CD4-positive, alpha-beta T cell treated with Interleukin-2 at 100 ng/mL for 4 hours (primary cell): ENCODE measurements at regions not wholly inside any gene's neighbourhood (a gene's known extent, or its start where the extent isn't known, plus 50 kb on each side); places are given as distances from the start of the nearest gene placed in this dataset.
"Not testable (repeated sequence)": the region's sequence is repeated elsewhere in the genome, so short reads cannot be mapped to it uniquely, and the experiment has no call there.

Experiments
- DNase-seq: peaks from one replicate; pipeline ENCODE4 v3.0.0-alpha.2; 2020; ENCODE audit warnings: low spot score

GRCh38 chr1:10941891-10942541 is 70.4 kb upstream of the TARDBP start:
- peak; percentile 51 for DNase-seq

DNA sequence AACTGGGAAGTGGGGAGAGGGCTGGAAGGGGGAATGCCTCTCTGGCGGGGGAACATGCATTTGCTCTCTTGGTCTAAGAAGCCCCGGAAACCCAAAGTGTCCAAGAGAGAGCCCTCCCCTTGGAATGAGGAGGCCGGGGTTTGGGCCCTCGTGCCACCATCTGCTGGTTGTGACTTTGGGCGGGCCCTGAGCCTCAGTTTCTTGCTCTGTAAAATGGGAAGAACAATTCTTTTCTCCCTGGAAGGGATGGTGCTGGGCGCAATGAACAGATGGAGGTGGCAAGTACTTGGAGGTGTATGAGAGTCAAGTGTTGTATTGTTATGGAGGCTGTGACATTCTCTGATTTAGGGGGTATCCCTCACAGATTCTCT is 69.9 kb upstream of the TARDBP start:
- no peak for DNase-seq

- no peak for DNase-seq
Observed at GRCh38 chr1:10943041-10943440, 69.4 kb upstream of the TARDBP start.

DNA sequence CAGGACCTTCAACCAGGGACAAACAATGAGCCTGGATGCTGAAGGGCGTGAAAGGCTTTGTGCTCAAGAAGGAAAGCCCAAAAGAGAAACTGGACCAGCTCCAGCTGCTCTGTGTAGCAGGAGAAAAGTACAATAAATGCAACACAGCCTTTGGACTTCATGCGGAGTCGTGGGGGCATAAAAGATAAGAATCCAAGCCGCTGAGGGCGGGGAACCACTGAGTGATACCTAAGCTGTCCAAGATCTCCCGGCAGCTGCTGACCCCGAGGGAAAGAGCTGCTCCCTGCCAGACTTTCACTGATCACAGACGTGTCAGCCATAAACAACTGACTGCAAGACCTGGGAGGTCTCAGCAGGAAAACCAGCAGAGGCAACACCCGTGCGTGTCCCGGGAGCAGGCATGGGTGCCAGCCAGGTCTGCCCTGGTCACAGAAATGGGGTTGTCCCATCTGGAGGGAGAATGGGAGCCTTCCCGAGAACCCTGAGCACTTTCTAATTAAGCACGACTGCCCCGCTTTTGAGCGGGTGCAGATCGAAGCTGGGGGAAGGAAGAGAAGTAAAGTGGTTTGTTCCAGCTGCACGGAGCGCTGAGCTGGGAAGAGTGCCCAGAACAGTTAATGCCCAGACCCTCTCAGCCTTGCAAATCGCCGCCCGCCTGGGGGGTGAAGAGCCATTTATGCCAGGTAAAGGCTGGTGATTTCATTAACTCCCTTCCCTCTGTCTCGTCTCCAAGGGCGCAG is 68.3 kb upstream of the TARDBP start:
- no peak for DNase-seq

DNA sequence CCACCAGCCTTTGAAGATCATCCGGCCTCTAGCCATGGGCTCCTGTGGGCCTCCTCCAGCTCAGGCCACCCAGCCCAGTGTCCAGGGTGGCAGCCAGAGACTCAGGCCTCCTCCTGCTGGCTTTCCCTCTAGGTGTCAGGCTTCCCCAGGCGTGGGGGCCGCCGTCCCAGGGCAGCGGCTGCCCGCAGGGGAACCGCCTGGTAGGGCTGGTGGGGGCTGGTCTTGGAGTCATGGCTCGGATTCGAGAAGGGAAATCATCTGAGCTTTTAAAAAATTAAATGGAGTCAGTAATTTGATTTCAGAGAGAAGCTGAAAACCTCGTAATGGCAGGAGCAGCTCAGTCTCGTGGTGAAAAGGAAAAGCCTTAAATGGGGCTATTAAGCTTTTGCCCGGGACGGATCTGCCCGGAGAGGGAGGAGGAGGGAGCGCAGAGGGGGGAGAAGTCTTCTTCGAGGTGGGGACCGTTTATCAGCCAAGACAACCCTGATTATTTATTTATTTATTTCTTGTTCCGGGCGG is 66.4 kb upstream of the TARDBP start:
- DNase-seq, result no peak

GRCh38 chr1:10947181-10947580 is 65.3 kb upstream of the TARDBP start:
- no peak for DNase-seq

DNA sequence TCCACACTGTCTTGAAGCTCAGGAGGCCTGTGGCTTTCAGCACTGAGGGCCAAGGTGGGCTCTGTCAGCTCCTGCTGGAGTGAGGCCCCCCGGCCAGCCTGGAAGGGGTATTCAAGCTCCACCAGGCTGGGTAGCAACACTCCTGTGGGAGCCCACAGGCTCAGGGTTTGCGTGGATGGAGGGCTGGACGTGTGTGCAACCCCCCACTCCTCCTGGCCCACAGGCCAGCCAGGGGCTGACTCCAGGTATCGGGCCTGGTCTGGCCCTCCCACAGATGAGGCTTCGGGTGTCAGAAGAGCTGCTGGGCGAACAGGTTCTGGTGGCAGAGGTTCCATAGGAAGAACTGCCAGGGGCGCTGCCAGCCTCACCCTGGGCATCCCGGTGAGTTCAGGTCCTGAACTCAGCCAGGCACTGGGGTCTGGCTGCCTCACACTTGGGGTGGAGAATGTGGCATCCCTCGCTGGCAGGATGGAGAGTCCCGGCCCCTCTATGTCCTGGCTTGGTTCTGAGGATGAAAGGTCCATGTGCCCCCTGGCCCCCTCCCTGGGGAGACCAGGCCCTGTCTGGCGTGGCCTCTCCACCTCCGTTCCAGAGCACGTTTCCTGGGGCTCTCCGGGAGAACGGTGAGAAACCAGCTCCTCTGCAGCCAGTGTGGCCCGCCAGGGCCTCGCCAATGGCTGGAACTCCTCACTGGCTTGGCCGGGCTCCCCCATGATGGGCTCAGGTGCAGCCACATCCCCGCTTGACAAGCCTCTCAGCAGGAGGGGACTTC is 64.6 kb upstream of the TARDBP start:
- DNase-seq, result no peak

- DNase-seq, result no peak
Observed at GRCh38 chr1:10948463-10948775, 64.0 kb upstream of the TARDBP start.

GRCh38 chr1:10950316-10951172 is 61.9 kb upstream of the TARDBP start:
- no peak for DNase-seq

DNA sequence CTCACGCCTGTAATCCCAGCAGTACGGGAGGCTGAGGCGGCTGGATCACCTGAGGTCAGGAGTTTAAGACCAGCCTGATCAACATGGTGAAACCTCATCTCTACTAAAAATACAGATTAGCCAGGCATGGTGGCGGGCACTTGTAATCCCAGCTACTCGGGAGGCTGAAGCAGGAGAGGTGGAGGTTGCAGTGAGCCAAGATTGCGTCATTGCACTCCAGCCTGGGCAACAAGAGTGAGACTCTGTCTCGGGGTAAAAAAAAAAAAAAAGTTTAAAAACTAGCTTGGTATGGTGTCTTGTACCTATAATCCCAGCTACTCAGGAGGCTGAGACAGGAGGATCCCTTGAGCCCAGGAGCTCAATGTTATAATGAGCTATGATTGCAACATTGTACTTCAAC is 61.2 kb upstream of the TARDBP start:
- DNase-seq, result not testable (repeated sequence)

DNA sequence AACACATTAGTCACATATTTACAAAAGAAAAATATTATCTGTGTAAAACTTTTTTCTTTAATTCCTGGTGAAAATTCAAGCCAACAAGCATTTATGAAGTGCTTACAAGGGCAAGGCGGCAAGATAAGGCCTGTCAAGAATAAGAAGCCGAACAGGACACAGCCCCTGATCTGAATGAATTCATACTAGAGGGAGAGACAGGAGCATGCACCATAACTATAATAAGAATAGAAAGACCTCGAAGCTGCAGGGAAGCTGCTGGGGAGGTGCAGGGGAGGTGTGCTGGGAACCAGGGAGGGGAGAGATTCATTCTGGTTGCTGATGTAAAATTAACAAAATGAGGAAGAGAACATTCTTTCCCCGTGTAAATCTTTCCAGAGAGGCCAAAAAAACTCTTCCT is 60.5 kb upstream of the TARDBP start:
- DNase-seq, result no peak

DNA sequence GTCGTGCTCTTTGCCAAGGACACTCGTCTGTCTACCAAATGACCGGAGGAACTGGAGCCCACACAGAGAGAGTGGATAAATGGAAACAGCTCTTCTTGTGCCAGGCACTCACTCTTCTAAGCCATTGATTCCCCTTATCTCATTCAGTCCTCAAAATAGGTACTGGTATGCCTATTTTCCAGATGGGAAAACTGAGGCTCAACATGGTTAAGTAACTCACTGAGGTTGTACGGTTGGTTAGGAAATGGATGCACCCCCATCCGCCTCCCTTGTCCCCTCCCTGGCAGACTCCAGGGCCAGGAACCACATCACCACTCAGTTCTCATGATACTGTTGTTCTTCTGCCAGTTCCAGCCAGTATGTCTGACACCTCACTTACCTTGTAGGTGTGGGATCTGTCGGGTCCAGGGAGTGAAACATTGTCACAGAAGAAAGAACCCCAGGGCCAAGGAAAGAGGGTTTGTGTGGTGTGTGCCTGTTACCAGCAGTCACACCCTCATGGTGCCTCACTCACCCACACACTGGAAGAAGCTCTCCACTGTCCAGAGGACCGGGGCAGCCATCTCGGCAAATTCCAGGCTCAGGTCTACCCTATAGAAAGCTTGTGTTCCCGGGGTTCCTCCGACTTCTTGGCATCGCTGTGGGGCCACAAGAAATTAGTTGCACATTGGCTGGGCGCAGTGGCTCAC is 58.8 kb upstream of the TARDBP start:
- no peak for DNase-seq

DNA sequence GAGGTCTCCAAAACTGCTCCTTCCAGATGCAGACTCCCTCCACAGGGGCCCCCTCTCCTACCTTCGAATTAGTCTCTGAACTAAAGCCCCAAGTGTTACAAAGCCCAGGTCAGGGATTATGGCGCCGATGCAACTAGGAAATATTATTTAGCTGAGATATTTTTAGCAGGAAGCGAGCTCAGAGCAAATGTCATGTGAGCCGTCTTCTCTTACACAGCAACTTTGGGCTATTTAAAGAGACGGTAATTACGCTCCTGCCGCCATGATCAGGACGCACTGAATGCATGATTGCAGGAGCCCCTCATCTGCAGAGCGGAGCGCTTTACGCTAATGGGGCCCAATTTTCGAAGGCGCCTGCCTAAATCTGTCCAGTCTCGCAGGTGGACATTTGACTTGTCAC is 55.3 kb upstream of the TARDBP start:
- no peak for DNase-seq

DNA sequence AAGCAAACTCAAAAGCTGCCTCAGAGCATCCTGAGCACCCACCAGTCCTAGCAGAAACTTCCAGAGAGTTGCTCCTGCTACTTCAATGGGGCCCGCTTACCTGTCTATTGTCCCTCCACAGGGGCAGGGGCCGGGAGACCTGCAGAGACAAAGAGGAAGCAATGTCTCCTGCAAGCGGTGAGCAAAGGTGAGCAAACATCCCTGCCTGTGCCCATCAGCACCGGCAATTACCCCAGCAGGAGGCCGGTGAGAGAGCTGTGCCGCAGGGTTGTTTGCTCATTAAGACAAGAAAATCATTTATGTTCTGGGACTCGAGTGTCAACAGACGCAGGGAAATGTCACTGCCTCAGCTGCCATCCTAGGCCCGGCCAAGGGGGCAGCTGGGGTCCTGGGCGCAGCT is 53.8 kb upstream of the TARDBP start:
- DNase-seq, result no peak

- peak; percentile 78 for DNase-seq
Observed at GRCh38 chr1:10960411-10961299, 51.8 kb upstream of the TARDBP start.

- no peak for DNase-seq
Observed at GRCh38 chr1:10961300-10961833, 51.1 kb upstream of the TARDBP start.

- no peak for DNase-seq
Observed at GRCh38 chr1:10962483-10962882, 50.0 kb upstream of the TARDBP start.
